ENCODE measurements at regions not wholly inside any gene's neighbourhood (a gene's known extent, or its start where the extent isn't known, plus 50 kb on each side); places are given as distances from the start of the nearest gene placed in this dataset.
A peak's percentile ranks its signal among the peaks of the same experiment; 100 is the strongest.

DNA sequence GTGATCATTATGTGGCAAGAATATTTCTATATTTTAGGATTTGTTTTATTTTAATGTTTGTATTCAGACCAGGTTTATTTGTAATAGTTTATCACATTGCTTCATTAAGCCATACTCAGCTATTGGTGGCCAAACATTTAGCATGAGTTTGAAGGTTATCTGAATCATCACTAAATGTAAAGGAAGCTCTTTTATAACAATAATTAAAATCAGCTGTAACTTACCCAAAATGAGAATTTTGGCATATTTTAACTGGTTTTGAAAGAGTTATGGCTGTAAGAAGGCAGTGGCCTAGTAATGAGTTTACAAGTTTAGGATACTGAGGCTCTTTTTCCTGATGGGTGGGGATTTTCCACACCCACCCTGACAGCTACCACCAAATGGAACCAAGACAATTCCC, 177.8 kb downstream of the EN1 start:
- H3K4me3 ChIP-seq (ENCODE audit: low read depth in 2 of 2, low read length in 1 of 2), result peak overlapping the region in 1 of 2 experiments; percentile 16; a peak in 1 of 4 replicates

More for the DNA sequence above, 177.8 kb downstream of the EN1 start:
- CTCF ChIA-PET, result interaction anchor here (0.8 kb wide), 1 partner anchor 143 kb away, joined by 3 read pairs; no protein-coding TSS in a partner anchor
- Histone ChIP-seq H3K79me2 (ENCODE audit: insufficient read depth) (no peaks in the 10 kb centered on the region), H3K4me1 (ENCODE audit: control insufficient read depth in 1 of 2, insufficient read depth in 2 of 2, low read depth in 1 of 2, low read length in 1 of 2) (peaks cover 20 to 27% of the 10 kb centered on the region in 2 experiments), H3K27me3 (ENCODE audit: insufficient read depth) (no peaks in the 10 kb centered on the region), H3F3A (replicated peaks; ENCODE audit: insufficient read depth) (peaks cover 48% of the 10 kb centered on the region), H2AFZ (ENCODE audit: low read depth) (no peak overlapping the region), H3K9me2 (no peaks in the 10 kb centered on the region), H3K9me3 (no peaks in the 10 kb centered on the region), H4K20me1 (ENCODE audit: insufficient read depth) (no peaks in the 10 kb centered on the region), H3K36me3 (replicated peaks in 1 of 2; ENCODE audit: control insufficient read depth in 1 of 2, insufficient read depth in 2 of 2, low read length in 1 of 2) (no peaks in the 10 kb centered on the region), H3K27ac (ENCODE audit: low read depth in 2 of 2, low read length in 1 of 2) (peak overlapping the region; percentile 81 to 98), H3K4me2 (peak overlapping the region; percentile 79; the same call in 1 of the 2 replicates), H3K9ac (peak overlapping the region; percentile 78; the same call in 1 of the 2 replicates)
- DNase-seq, result no peak
- POLR2A ChIA-PET, result no interaction called here
- TF ChIP-seq YY1 (IDR thresholded peaks at IDR 0.05; ENCODE audit: low read depth) (no peak), POLR2AphosphoS5 (IDR thresholded peaks at IDR 0.05; ENCODE audit: low read depth, low read length) (no peak), IRF3 (IDR thresholded peaks at IDR 0.05; ENCODE audit: low read depth, low read length) (no peak), RFX5 (IDR thresholded peaks at IDR 0.05; ENCODE audit: low read length) (no peak), USF2 (IDR thresholded peaks at IDR 0.05; ENCODE audit: borderline replicate concordance, low read depth, low read length) (no peak), MEF2A (IDR thresholded peaks at IDR 0.05; ENCODE audit: borderline replicate concordance, low read depth) (no peak), EZH2phosphoT487 (IDR thresholded peaks at IDR 0.05; ENCODE audit: borderline replicate concordance, low read depth) (no peak), SMC3 (IDR thresholded peaks at IDR 0.05; ENCODE audit: low read depth, low read length) (no peak), GATA2 (CRISPR knock-in tag; IDR thresholded peaks at IDR 0.05) (no peak), GABPA (IDR thresholded peaks at IDR 0.05; ENCODE audit: low read depth) (no peak), JUND (IDR thresholded peaks at IDR 0.05) (no peak), NFIC (IDR thresholded peaks at IDR 0.05; ENCODE audit: borderline replicate concordance) (no peak), MAX (IDR thresholded peaks at IDR 0.05; ENCODE audit: low read depth) (no peak), TAF1 (IDR thresholded peaks at IDR 0.05; ENCODE audit: borderline replicate concordance, low read depth, low read length) (no peak), RCOR1 (IDR thresholded peaks at IDR 0.05; ENCODE audit: low read length) (no peak), NRF1 (IDR thresholded peaks at IDR 0.05; ENCODE audit: low read depth, low read length) (no peak), EP300 (IDR thresholded peaks at IDR 0.05; ENCODE audit: borderline replicate concordance in 1 of 2, low read depth in 1 of 2, low read length in 1 of 2) (no peak)
- TF ChIP-seq, protein P1, sequence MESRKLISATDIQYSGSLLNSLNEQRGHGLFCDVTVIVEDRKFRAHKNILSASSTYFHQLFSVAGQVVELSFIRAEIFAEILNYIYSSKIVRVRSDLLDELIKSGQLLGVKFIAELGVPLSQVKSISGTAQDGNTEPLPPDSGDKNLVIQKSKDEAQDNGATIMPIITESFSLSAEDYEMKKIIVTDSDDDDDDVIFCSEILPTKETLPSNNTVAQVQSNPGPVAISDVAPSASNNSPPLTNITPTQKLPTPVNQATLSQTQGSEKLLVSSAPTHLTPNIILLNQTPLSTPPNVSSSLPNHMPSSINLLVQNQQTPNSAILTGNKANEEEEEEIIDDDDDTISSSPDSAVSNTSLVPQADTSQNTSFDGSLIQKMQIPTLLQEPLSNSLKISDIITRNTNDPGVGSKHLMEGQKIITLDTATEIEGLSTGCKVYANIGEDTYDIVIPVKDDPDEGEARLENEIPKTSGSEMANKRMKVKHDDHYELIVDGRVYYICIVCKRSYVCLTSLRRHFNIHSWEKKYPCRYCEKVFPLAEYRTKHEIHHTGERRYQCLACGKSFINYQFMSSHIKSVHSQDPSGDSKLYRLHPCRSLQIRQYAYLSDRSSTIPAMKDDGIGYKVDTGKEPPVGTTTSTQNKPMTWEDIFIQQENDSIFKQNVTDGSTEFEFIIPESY (IDR thresholded peaks at IDR 0.05; ENCODE audit: borderline replicate concordance, low read depth), result no peak
